HT-29 (cell line): ENCODE measurements at regions not wholly inside any gene's neighbourhood (a gene's known extent, or its start where the extent isn't known, plus 50 kb on each side); places are given as distances from the start of the nearest gene placed in this dataset.

Source experiments
- DNase-seq: peaks from one replicate; pipeline ENCODE4 v3.0.0-alpha.2; 2015; ENCODE audit warnings: low spot score

- no peak for DNase-seq
Observed at GRCh38 chr12:115140981-115141655, 457.1 kb upstream of the TBX3 start.

DNA sequence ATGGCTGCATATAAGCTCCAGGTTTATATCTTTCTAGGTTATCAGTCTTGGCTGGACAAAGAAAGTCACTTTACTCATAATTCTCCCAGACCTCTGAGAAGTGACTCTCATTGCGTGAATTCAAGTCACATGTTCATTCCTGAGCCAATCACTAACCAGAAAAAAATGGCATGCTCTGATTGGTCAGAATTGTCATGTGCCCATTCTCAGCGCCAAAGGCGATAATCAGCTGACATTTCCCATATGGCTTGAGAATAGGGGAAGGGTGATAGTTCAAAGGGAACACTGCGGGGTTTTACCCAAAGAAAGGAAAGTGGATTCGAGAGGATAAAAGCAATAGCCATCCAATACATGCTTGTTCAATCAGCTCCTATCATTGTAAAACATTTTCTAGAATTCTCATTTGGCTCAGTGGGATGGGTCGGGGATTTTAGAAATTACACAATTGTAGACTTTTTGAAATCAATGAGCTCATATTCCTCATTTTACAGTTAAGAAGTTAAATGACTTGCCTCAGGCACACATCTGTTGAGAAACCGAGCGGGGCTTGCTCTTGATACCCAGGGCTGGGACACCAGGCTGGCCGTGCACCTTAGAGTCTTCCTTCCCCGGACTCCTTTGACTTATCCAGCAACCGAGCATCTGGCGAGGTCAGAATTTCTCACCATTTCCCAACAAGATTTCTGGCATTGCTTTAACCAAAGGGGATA is 454.0 kb upstream of the TBX3 start:
- DNase-seq, result no peak

DNA sequence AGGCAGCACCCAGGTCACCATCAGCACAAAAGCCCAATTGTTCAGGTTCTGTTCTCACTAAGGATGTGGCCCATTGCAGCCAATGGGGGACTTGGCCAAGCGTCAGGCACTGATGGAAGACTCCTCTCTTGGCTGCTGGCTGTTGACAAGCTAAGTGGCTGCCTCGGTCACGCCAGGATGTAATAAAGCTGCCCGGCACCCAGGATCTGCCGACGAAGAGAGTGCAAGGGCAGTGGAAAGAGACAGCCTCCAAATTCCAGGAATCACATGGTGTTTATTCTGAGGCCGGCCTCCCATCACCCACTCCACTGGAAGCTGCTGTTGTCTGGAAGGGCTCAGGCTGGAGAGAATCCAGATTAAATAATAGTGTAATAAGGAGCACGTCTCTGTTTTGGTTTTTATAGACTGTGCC is 451.8 kb upstream of the TBX3 start:
- DNase-seq, result no peak

GRCh38 chr12:115134298-115134697 is 450.3 kb upstream of the TBX3 start:
- DNase-seq, result no peak

GRCh38 chr12:115132905-115133304 is 448.9 kb upstream of the TBX3 start:
- DNase-seq, result no peak

DNA sequence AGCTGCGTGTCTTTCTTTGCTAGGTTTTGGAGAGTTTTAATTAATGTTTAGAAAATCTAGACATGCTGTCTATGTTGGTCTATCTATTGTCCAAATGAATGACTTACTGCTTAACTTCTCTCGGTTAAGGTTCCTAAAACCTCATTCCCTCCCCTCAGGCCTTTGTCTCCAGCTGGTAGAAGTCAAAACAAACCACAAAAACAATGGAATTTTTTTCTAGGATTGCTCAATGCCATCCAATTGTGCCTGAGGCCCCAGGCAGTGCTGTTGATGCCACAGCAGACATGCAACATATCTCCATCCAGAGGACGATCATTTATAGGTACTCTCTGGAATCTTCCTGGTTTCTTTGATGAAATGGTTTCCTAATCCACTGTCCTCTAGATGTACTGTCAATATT is 448.2 kb upstream of the TBX3 start:
- DNase-seq, result no peak

DNA sequence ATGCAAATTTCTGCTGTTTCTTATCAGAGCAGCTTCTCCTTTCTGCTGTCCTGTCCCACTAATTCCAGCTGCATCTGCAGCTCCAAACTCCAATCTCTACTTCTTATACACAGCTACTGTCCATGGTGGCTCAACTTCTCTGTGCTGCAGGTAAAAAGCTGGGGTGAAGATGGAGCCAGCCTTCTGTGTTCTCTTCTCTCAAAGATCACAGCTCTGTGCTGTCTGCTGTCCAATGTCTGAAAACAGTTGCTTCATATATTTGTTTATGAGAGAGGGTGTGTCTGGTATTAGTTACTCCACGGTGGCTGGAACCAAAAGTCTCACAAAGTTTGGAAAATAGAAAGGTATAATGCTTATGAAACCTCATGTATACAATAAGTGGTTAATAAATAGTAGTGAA is 445.8 kb upstream of the TBX3 start:
- no peak for DNase-seq

DNA sequence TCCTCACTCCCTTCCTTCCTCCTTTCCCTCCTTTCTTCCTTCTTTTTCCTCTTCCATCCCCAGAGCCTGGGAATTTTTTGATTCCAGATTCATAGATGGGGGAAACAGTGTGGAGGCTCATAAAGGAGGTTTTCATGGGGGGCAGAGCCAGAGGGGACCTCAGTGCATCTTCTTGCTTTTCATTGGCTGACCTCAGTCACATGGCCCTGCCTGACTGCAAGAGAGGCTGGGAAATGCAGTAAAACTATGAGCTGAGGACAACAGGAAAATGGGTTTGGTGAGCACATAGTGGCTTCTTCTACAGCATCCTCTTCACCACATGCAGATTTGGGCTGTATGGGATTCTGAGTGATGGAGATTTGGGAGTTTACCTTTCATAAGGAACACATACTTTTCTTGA is 437.1 kb upstream of the TBX3 start:
- no peak for DNase-seq

DNA sequence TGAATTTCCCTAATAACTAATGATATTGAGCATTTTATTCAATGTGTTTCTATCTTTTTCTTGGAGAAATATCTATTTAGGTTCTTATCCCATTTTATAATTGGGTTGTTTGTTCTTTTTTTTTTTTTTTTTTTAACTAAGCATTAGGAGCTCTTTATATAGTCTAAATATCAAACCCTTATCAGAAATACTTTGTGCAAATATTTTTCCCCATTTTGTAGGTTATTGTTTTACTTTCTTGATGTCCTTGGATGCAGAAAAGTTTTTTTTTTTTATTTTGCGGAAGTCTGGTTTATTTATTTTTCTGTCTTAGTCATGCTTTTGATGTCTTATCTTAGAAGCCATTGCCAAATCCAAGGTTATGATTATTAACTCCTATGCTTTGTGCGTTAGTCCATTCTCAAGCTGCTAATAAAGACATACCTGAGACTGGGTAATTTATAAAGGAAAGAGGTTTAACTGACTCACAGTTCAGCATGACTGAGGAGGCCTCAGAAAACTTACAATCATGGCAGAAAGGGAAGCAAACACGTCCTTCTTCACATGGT is 434.3 kb upstream of the TBX3 start:
- DNase-seq, result no peak

GRCh38 chr12:115114140-115114539 is 430.2 kb upstream of the TBX3 start:
- no peak for DNase-seq

DNA sequence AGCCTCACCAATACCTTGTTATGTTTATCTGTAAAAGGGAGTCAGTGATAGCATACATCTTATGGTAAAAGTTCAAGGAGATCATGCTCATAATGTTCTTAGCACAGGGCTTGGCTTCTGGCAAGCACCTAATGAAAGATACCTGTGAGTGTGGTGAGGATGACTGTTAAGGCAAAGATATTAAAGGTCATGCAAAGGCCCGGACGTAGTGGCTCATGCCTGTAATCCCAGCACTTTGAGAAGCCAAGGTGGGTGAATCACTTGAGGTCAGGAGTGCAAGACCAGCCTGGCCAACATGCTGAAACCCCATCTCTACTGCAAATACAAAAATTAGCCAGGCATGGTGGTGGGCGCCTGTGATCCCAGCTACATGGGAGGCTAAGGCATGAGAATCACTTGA is 425.9 kb upstream of the TBX3 start:
- DNase-seq, result no peak

- no peak for DNase-seq
Observed at GRCh38 chr12:115108129-115109100, 424.4 kb upstream of the TBX3 start.

DNA sequence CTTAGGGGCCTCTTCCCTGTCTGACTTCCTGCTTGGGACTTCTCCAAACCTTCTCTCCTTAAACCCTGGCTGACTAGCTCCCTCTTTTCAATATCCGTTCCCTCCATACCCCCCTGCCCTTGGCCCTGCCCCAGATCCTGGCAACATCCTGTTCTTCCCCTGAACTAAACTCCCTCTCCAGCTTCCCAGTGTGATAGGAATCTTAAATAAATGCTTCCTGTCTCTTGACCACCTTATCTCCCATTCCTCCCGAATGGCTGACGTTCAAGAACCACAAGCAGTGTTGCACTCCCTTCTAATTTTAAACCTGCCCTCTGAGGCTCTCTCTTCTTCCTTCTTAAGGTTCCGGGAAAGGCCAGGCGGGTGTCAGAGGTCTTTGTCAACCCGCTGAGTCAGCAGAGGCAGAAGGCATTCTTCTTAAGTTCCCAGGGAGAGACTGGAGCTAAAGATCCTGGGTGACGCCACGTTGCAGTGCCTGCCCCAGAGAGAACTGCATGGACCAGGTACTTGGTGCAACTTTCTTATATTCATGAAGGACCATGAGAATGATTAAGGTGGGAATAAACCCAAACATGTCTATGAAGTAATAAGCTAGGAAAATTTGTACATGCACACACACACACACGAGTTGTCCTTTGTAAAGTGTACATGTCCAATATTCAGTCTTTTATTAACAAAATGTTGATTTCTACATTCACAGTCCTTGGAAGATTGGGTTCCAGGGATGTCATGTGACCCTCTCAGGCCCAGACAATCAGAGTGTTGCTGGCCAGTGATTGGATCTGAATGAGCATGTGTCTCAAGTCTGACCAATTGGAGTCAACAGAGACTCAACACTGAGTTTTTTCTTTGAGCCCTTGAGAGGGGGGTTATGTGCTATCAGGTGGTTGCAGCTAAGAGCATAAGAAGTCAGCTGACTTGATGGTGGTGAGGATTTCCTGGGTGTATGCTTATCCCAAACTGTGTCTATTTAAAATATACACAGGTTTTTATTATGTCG is 420.2 kb upstream of the TBX3 start:
- DNase-seq, result no peak

DNA sequence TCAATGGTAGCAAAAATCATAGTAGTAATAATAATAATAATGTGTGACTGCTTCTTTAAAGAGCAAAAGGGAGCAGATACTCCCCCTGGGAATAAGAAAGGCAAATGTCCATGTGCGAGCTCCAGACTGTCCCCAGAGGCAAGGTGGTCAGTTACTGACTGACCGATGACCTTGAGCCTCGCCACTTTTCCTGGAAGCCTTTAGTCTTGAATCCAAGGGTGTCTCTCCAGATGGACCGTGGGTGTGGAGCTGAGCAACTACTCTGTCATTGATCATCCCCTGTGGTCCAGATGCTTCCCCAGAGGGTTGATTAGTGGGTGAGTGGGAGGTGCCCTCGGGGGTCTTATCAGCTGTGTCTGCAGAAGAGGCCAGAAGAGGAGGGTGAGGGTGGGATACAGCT is 418.5 kb upstream of the TBX3 start:
- no peak for DNase-seq

GRCh38 chr12:115101520-115101919 is 417.5 kb upstream of the TBX3 start:
- DNase-seq, result no peak

DNA sequence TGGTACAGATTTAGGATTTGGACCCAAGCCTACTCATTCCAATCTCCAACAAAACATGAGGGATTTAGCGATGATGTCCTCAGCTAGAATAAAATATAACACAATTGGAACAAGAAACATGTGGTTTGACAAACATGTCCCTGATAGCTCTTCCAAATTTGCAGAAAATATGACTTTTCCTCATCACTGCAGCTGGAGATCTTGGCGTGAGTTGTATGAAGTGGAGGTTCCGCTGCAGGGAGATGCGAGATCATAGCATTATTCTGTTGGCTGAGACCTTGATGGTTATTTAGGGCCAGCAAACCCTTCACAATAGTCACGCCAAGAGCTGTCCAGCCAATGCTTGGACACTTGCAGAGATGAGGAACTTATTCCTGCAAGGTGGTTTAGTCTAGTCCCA is 413.4 kb upstream of the TBX3 start:
- DNase-seq, result no peak

GRCh38 chr12:115096588-115097397 is 412.8 kb upstream of the TBX3 start:
- DNase-seq, result no peak

DNA sequence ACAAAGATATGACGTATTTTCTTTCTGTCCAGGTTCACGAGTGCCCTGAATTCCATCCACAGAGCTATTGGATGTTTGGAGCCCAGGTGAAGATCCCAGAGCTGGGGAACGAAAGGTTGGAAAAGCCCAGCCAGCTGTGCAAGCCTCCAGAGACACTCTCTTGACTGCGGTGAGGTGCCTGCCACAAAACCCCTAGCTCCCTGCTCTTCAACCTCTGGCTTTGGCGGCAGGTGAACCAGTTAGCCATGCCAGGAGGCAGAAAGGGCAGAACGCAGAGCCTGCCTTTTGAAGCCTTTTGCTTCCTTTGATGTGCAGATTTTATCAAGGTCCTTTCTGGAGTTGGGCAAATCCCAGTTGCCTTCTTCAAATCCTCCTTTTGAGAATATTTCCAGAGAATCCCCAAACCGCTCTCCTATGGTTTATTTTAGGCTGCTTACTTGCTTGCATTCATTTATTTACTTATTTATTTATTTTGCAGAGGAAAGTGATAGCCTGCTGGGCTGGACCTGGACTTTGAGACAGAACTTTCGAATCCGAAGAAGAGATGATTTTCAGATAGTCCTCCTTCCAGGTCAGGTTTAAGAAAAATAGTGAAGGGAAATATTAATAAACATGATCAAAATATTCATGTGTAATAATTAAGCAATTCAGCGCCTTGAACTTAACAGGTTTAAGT is 411.2 kb upstream of the TBX3 start:
- no peak for DNase-seq

DNA sequence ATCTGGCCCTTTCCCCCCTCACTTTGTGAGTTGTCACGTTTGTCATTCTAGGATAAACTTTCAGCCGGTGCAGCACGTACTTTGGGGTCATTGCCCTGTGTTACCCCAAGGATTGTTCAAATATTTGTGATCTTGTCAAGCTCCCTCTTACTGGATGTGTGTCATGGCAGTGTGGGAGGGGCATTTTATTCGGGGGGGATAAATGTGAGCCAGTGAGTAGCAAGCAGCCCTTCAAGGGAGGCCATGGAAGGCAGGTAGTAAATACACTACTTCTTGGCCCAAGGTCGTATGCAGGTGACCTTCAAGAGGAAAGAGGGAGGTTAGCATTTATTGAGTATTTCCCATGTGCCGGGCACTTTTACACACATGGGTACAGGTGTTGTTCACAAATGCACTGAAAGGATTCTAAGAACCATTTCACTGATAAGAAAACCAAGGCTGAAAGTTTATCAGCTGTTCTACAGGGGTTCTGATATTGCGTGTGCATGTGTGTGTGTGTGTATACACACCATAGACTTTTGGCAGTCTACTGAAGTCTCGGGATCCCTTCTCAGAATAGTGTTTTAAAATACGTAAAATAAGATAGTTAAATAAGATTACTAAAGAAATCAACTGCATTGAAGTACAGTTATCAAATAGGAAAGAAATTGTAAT is 410.3 kb upstream of the TBX3 start:
- DNase-seq, result no peak
